ENCODE measurements at regions not wholly inside any gene's neighbourhood (a gene's known extent, or its start where the extent isn't known, plus 50 kb on each side); places are given as distances from the start of the nearest gene placed in this dataset.
A peak's percentile ranks its signal among the peaks of the same experiment; 100 is the strongest.

DNA sequence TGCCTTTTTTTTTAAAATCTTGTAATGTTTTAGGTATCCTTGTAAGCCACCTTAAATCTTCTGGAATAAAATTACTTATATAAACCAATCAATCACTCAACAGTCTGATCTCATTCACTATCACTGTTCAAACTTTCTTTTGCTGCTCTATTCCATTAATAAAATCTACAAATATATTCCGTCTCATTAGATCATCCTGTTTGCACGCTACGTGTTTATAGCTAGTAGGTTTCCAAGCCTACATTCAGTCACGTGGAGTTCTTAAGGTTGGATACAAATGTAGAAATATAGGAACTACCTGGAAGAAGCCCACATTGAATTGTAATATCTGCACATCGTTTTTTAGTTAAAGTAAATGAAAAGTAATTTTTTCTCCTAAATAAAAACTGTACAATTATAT, 274.8 kb upstream of the CNTN4 start:
- DNase-seq = no peak
- no peak overlapping the region for H3K4me3 ChIP-seq (ENCODE audit: low read length in 3 of 3)
- H3K36me3 ChIP-seq (ENCODE audit: control insufficient read depth in 2 of 3, insufficient read depth in 3 of 3, low read length in 3 of 3) = no peaks in the 10 kb centered on the region
- H3K9ac ChIP-seq (ENCODE audit: low read length in 3 of 3) = no peak overlapping the region
- H3K4me1 ChIP-seq (ENCODE audit: control insufficient read depth in 2 of 3, insufficient read depth in 2 of 3, low read depth in 1 of 3, low read length in 3 of 3) = no peaks in the 10 kb centered on the region
- TF ChIP-seq, protein P1, sequence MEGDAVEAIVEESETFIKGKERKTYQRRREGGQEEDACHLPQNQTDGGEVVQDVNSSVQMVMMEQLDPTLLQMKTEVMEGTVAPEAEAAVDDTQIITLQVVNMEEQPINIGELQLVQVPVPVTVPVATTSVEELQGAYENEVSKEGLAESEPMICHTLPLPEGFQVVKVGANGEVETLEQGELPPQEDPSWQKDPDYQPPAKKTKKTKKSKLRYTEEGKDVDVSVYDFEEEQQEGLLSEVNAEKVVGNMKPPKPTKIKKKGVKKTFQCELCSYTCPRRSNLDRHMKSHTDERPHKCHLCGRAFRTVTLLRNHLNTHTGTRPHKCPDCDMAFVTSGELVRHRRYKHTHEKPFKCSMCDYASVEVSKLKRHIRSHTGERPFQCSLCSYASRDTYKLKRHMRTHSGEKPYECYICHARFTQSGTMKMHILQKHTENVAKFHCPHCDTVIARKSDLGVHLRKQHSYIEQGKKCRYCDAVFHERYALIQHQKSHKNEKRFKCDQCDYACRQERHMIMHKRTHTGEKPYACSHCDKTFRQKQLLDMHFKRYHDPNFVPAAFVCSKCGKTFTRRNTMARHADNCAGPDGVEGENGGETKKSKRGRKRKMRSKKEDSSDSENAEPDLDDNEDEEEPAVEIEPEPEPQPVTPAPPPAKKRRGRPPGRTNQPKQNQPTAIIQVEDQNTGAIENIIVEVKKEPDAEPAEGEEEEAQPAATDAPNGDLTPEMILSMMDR (IDR thresholded peaks at IDR 0.05; ENCODE audit: borderline replicate concordance, extremely low read depth, insufficient read depth) = no peak
- no peaks in the 10 kb centered on the region for H3K9me3 ChIP-seq (ENCODE audit: control insufficient read depth in 2 of 3, insufficient read depth in 1 of 3, low read length in 3 of 3)
- no peaks in the 10 kb centered on the region for H3K27me3 ChIP-seq (ENCODE audit: control insufficient read depth, insufficient read depth, low read length)
- no peak overlapping the region for H3K27ac ChIP-seq (ENCODE audit: low read depth in 2 of 2, low read length in 2 of 2)
- intact Hi-C loops (cut with DNase I) = no loop called here
- no peak for FAIRE-seq

DNA sequence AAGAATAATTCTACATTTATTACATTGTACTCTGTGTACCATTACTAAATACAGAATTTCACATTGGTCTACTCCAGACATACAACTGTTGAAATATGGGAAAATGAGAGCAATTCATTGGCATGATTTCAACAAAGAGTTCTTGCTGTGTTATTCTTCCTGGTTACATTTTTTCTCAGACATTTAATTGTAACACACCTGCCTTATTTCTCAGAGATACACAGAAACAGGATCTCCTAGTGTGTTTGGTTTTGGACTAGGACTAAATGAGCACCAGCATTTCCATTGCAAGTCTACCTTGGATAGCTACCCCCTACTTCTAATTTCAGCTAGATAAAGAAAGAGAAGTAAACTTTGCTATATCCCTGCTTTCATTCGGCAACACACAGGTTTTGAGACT, 274.3 kb upstream of the CNTN4 start:
- FAIRE-seq (no peak), DNase-seq (no peak)
- TF ChIP-seq, protein P1 (IDR thresholded peaks at IDR 0.05; ENCODE audit: borderline replicate concordance, extremely low read depth, insufficient read depth) = no peak
- Histone ChIP-seq H3K36me3 (ENCODE audit: control insufficient read depth in 2 of 3, insufficient read depth in 3 of 3, low read length in 3 of 3) (no peaks in the 10 kb centered on the region), H3K27ac (ENCODE audit: low read depth in 2 of 2, low read length in 2 of 2) (no peak overlapping the region), H3K4me3 (ENCODE audit: low read length in 3 of 3) (no peak overlapping the region), H3K9me3 (ENCODE audit: control insufficient read depth in 2 of 3, insufficient read depth in 1 of 3, low read length in 3 of 3) (no peaks in the 10 kb centered on the region), H3K27me3 (ENCODE audit: control insufficient read depth, insufficient read depth, low read length) (no peaks in the 10 kb centered on the region), H3K4me1 (ENCODE audit: control insufficient read depth in 2 of 3, insufficient read depth in 2 of 3, low read depth in 1 of 3, low read length in 3 of 3) (no peaks in the 10 kb centered on the region), H3K9ac (ENCODE audit: low read length in 3 of 3) (no peak overlapping the region)
- intact Hi-C loops (cut with DNase I) = no loop called here

DNA sequence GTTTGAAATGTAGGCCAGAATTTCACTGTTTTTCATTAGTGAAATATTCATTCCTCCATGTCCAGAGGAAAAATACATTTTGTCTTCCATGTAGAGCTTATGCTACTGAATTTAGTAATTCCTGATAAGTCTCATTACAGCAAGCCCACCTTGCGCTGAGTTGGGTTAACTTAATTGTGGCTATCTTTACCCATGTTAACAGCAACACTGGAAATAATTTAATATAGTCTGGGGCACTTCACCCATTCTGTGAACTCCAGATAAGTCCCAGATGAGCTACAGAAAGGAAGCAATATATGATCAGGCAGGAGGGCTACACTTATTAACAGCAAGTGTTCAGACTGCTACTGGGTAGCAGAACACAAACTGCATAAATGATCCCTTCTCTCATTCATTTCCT, 270.1 kb upstream of the CNTN4 start:
- no peaks in the 10 kb centered on the region for H3K36me3 ChIP-seq (ENCODE audit: control insufficient read depth in 2 of 3, insufficient read depth in 3 of 3, low read length in 3 of 3)
- DNase-seq (no peak), FAIRE-seq (no peak)
- intact Hi-C loops (cut with DNase I) = no loop called here
- H3K9me3 ChIP-seq (ENCODE audit: control insufficient read depth in 2 of 3, insufficient read depth in 1 of 3, low read length in 3 of 3) = no peaks in the 10 kb centered on the region
- no peak overlapping the region for H3K4me3 ChIP-seq (ENCODE audit: low read length in 3 of 3)
- TF ChIP-seq, protein P1 (IDR thresholded peaks at IDR 0.05; ENCODE audit: borderline replicate concordance, extremely low read depth, insufficient read depth) = no peak
- H3K27ac ChIP-seq (ENCODE audit: low read depth in 2 of 2, low read length in 2 of 2) = no peak overlapping the region
- H3K27me3 ChIP-seq (ENCODE audit: control insufficient read depth, insufficient read depth, low read length) = no peaks in the 10 kb centered on the region
- H3K4me1 ChIP-seq (ENCODE audit: control insufficient read depth in 2 of 3, insufficient read depth in 2 of 3, low read depth in 1 of 3, low read length in 3 of 3) = no peaks in the 10 kb centered on the region
- no peak overlapping the region for H3K9ac ChIP-seq (ENCODE audit: low read length in 3 of 3)

DNA sequence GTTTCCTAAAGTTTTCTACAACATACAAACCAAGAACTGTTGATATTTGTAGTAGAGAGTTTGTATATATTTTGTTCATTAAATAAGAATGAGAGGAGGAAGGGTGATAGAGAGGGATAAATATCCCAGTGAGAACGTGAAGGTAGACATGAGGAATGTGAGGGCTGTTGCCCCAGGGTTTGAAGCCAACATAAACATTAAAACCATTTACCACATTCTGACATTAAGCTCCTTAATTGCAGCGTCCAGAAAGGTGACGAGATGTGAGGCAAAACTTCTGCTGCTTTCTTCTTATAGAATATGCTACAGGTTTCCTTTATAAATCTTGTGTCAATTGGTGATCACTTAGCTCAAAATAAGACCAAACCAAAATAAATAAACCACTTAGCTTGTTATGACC, 267.8 kb upstream of the CNTN4 start:
- DNase-seq (peak in 2 of 5 donors; percentile 12 to 16), FAIRE-seq (no peak)
- Histone ChIP-seq H3K4me3 (ENCODE audit: low read length in 3 of 3) (no peak overlapping the region), H3K27me3 (ENCODE audit: control insufficient read depth, insufficient read depth, low read length) (no peaks in the 10 kb centered on the region), H3K9ac (ENCODE audit: low read length in 3 of 3) (no peak overlapping the region), H3K9me3 (ENCODE audit: control insufficient read depth in 2 of 3, insufficient read depth in 1 of 3, low read length in 3 of 3) (no peaks in the 10 kb centered on the region), H3K36me3 (ENCODE audit: control insufficient read depth in 2 of 3, insufficient read depth in 3 of 3, low read length in 3 of 3) (no peaks in the 10 kb centered on the region), H3K27ac (ENCODE audit: low read depth in 2 of 2, low read length in 2 of 2) (no peak overlapping the region), H3K4me1 (ENCODE audit: control insufficient read depth in 2 of 3, insufficient read depth in 2 of 3, low read depth in 1 of 3, low read length in 3 of 3) (no peaks in the 10 kb centered on the region)
- intact Hi-C loops (cut with DNase I) = no loop called here
- TF ChIP-seq, protein P1 (IDR thresholded peaks at IDR 0.05; ENCODE audit: borderline replicate concordance, extremely low read depth, insufficient read depth) = no peak

Data from kidney (tissue), 13 donors.